Astrocyte (in vitro differentiated cells and primary cell): ENCODE measurements at regions not wholly inside any gene's neighbourhood (a gene's known extent, or its start where the extent isn't known, plus 50 kb on each side); places are given as distances from the start of the nearest gene placed in this dataset.

Experiments used
- EZH2 ChIP-seq: IDR thresholded peaks from 2 replicates; pipeline ENCODE4 v1.6.1; 2012; ENCODE audit warnings: mild to moderate bottlenecking, low read length, inconsistent platforms; ENCODE audit not compliant: insufficient read depth
- TF ChIP-seq, protein P1 (sequence below): IDR thresholded peaks from 2 replicates; pipeline ENCODE4 v1.5.1; 2011; ENCODE audit warnings: low read depth, mild to moderate bottlenecking, inconsistent platforms, low read length, moderate library complexity; ENCODE audit not compliant: insufficient read depth

DNA sequence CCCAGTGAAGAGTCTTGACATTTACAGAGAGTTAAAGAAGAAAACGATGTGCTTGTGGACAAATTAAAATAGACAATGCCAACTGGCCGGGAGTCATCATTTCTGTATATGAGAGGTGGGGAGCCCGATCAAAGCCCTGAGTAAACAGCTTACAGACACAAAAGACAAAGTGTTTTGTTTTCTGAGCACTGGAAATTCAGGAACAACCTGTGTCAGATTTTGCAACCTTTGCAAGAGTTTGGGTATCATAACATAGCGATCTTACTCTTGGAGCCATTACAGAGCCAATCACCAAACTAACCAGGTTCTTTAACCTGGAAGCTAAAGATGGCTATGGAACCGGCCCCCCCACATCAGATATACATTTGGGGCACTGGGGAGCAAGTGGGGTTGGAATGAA lies 101.9 kb upstream of the LRIG1 start:
- TF ChIP-seq, protein P1, sequence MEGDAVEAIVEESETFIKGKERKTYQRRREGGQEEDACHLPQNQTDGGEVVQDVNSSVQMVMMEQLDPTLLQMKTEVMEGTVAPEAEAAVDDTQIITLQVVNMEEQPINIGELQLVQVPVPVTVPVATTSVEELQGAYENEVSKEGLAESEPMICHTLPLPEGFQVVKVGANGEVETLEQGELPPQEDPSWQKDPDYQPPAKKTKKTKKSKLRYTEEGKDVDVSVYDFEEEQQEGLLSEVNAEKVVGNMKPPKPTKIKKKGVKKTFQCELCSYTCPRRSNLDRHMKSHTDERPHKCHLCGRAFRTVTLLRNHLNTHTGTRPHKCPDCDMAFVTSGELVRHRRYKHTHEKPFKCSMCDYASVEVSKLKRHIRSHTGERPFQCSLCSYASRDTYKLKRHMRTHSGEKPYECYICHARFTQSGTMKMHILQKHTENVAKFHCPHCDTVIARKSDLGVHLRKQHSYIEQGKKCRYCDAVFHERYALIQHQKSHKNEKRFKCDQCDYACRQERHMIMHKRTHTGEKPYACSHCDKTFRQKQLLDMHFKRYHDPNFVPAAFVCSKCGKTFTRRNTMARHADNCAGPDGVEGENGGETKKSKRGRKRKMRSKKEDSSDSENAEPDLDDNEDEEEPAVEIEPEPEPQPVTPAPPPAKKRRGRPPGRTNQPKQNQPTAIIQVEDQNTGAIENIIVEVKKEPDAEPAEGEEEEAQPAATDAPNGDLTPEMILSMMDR: no peak
- no peak for TF ChIP-seq EZH2
